ENCODE measurements at regions not wholly inside any gene's neighbourhood (a gene's known extent, or its start where the extent isn't known, plus 50 kb on each side); places are given as distances from the start of the nearest gene placed in this dataset.
"Not testable (repeated sequence)": the region's sequence is repeated elsewhere in the genome, so short reads cannot be mapped to it uniquely, and the experiment has no call there.

GRCh38 chr18:1020731-1021344 is 116.2 kb downstream of the ADCYAP1 start:
- no peaks in the 10 kb centered on the region for H3K9me3 ChIP-seq (ENCODE audit: low read depth, low read length)
- DNase-seq (ENCODE audit: low read depth, low spot score) = no peak
- H3K4me3 ChIP-seq = no peak overlapping the region
- H3K9ac ChIP-seq (ENCODE audit: insufficient read length) = no peak overlapping the region
- no peak overlapping the region for H3K27ac ChIP-seq
- TF ChIP-seq FOXP2 (optimal IDR thresholded peaks at IDR 0.05; ENCODE audit: control extremely low read depth, extremely low read length, insufficient read depth) (no peak), EZH2 (IDR thresholded peaks at IDR 0.05) (no peak), POLR2AphosphoS5 (IDR thresholded peaks at IDR 0.05; ENCODE audit: borderline replicate concordance, low read depth, low read length) (no peak)
- no peaks in the 10 kb centered on the region for H3K36me3 ChIP-seq (ENCODE audit: insufficient read depth, low read length)

- H3K4me3 ChIP-seq = no peak overlapping the region
- TF ChIP-seq POLR2AphosphoS5 (IDR thresholded peaks at IDR 0.05; ENCODE audit: borderline replicate concordance, low read depth, low read length) (no peak), FOXP2 (optimal IDR thresholded peaks at IDR 0.05; ENCODE audit: control extremely low read depth, extremely low read length, insufficient read depth) (no peak), EZH2 (IDR thresholded peaks at IDR 0.05) (no peak)
- H3K36me3 ChIP-seq (ENCODE audit: insufficient read depth, low read length) = no peaks in the 10 kb centered on the region
- H3K9me3 ChIP-seq (ENCODE audit: low read depth, low read length) = no peaks in the 10 kb centered on the region
- no peak overlapping the region for H3K27ac ChIP-seq
- DNase-seq (ENCODE audit: low read depth, low spot score) = no peak
- no peak overlapping the region for H3K9ac ChIP-seq (ENCODE audit: insufficient read length)
Measured at GRCh38 chr18:1026930-1027329, 122.3 kb downstream of the ADCYAP1 start.

GRCh38 chr18:1033092-1033491 is 128.4 kb downstream of the ADCYAP1 start:
- H3K27ac ChIP-seq, H3K4me3 ChIP-seq: not testable (repeated sequence)

DNA sequence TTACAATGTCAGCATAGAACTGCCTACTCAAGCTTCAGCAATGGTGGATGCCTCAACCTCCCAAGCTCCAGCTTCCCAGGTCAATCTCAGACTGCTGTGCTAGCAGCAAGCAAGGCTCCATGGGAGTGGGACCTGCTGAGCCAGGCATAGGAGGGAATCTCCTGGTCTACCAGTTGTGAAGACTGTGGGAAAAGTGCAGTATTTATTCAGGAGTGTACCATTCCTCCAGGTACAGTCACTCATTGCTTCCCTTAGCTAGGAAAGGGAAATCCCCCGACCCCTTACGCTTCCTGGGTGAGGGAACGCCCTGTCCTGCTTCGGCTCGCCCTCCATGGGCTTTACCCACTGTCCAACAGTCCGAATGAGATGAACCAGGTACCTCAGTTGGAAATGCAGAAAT is 130.3 kb downstream of the ADCYAP1 start:
- no peak for DNase-seq (ENCODE audit: low read depth, low spot score)
- Histone ChIP-seq H3K36me3 (ENCODE audit: insufficient read depth, low read length) (no peaks in the 10 kb centered on the region), H3K27ac (no peak overlapping the region), H3K9ac (ENCODE audit: insufficient read length) (no peak overlapping the region), H3K9me3 (ENCODE audit: low read depth, low read length) (no peaks in the 10 kb centered on the region), H3K4me3 (no peak overlapping the region)
- TF ChIP-seq POLR2AphosphoS5 (IDR thresholded peaks at IDR 0.05; ENCODE audit: borderline replicate concordance, low read depth, low read length) (no peak), FOXP2 (optimal IDR thresholded peaks at IDR 0.05; ENCODE audit: control extremely low read depth, extremely low read length, insufficient read depth) (no peak), EZH2 (IDR thresholded peaks at IDR 0.05) (no peak)

More at GRCh38 chr18:1033092-1033491, 128.4 kb downstream of the ADCYAP1 start:
- not testable (repeated sequence) for H3K9me3 ChIP-seq (ENCODE audit: low read depth, low read length); H3K9ac ChIP-seq (ENCODE audit: insufficient read length); DNase-seq (ENCODE audit: low read depth, low spot score); H3K36me3 ChIP-seq (ENCODE audit: insufficient read depth, low read length)

- no peaks in the 10 kb centered on the region for H3K9me3 ChIP-seq (ENCODE audit: low read depth, low read length)
- TF ChIP-seq POLR2AphosphoS5 (IDR thresholded peaks at IDR 0.05; ENCODE audit: borderline replicate concordance, low read depth, low read length) (no peak), EZH2 (IDR thresholded peaks at IDR 0.05) (no peak), FOXP2 (optimal IDR thresholded peaks at IDR 0.05; ENCODE audit: control extremely low read depth, extremely low read length, insufficient read depth) (no peak)
- H3K27ac ChIP-seq = no peak overlapping the region
- H3K4me3 ChIP-seq = no peak overlapping the region
- H3K36me3 ChIP-seq (ENCODE audit: insufficient read depth, low read length) = no peaks in the 10 kb centered on the region
- DNase-seq (ENCODE audit: low read depth, low spot score) = no peak
- H3K9ac ChIP-seq (ENCODE audit: insufficient read length) = no peak overlapping the region
Measured at GRCh38 chr18:1036926-1037325, 132.3 kb downstream of the ADCYAP1 start.

DNA sequence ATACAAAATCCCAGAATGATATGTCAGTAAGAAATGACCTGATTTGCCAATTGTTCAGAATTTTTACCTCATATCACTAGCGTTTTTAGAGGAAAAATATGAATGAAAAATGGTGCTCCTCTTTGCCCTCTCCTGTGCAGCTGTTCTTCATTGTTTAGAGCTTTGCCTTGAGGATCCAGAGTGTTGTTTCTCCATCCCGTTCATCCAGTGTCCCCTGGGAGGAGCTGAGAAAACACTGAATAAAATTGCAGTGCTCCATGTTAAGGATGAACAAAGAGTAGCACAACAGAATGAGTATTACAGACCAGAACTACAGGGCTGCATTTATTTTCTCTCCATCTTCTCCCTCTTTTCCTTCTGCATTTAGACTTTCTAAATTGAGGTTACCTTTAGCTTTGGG is 133.1 kb downstream of the ADCYAP1 start:
- H3K9me3 ChIP-seq (ENCODE audit: low read depth, low read length) = no peaks in the 10 kb centered on the region
- no peak for DNase-seq (ENCODE audit: low read depth, low spot score)
- H3K9ac ChIP-seq (ENCODE audit: insufficient read length) = no peak overlapping the region
- TF ChIP-seq POLR2AphosphoS5 (IDR thresholded peaks at IDR 0.05; ENCODE audit: borderline replicate concordance, low read depth, low read length) (no peak), FOXP2 (optimal IDR thresholded peaks at IDR 0.05; ENCODE audit: control extremely low read depth, extremely low read length, insufficient read depth) (no peak), EZH2 (IDR thresholded peaks at IDR 0.05) (no peak)
- H3K27ac ChIP-seq = no peak overlapping the region
- H3K4me3 ChIP-seq = no peak overlapping the region
- H3K36me3 ChIP-seq (ENCODE audit: insufficient read depth, low read length) = no peaks in the 10 kb centered on the region

DNA sequence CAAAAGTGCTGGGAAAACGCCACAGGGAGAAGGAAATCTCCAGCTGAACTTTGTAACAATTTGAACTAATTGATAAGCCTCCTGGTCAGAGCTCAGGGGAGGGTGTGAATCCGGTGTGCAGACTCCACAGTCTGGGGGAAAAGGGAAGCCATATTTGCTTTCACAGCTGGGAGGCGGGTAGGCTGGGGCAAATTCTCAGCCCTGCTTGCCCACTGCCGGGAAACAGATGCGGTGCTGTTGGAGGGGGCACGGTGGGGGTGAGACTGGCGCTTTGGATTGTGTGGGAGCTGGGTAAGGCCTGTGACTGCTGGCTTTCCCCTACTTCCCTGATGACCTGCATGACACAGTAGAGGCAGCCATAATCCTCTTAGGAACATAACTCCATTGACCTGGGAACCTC is 134.8 kb downstream of the ADCYAP1 start:
- Histone ChIP-seq H3K9ac (ENCODE audit: insufficient read length) (no peak overlapping the region), H3K9me3 (ENCODE audit: low read depth, low read length) (no peaks in the 10 kb centered on the region), H3K36me3 (ENCODE audit: insufficient read depth, low read length) (no peaks in the 10 kb centered on the region), H3K4me3 (no peak overlapping the region), H3K27ac (no peak overlapping the region)
- DNase-seq (ENCODE audit: low read depth, low spot score) = no peak
- no peak for TF ChIP-seq EZH2 (IDR thresholded peaks at IDR 0.05)
- no peak for TF ChIP-seq POLR2AphosphoS5 (IDR thresholded peaks at IDR 0.05; ENCODE audit: borderline replicate concordance, low read depth, low read length)
- no peak for TF ChIP-seq FOXP2 (optimal IDR thresholded peaks at IDR 0.05; ENCODE audit: control extremely low read depth, extremely low read length, insufficient read depth)

DNA sequence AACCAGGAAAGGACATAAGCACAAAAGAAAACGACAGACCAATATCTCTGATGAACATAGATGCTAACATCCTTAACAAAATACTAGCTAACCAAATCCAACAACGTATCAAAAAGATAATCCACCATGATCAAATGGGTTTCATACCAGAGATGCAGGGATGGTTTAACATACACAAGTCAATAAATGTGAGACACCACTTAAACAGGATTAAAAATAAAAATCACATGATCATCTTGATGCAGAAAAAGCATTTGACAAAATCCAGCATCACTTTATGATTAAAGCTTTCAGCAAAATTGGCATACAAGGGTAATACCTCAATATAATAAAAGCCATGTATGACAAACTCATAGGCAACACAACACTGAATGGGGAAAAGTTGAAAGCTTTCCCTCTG is 138.4 kb downstream of the ADCYAP1 start:
- H3K27ac ChIP-seq = not testable (repeated sequence)

DNA sequence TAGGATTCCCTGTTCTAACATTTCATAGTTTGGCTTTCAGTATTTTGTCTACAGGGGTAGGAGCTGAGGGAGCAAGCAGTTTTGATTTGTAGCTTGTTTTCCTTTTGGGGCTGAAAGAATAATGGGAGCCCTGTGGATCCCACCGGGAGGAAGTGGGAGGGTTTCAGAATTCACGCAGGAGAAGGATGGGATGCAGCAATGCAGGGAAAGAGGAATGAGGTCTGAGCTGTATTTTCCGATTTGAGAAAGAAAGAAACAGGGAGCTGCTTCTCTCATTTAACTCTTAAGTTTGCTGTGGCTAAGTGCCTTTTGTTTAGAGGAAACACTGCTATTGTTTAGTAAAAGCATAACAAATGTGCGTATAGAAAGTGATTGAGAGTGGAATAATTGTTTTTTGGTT is 141.0 kb downstream of the ADCYAP1 start:
- TF ChIP-seq EZH2 (IDR thresholded peaks at IDR 0.05) (no peak), FOXP2 (optimal IDR thresholded peaks at IDR 0.05; ENCODE audit: control extremely low read depth, extremely low read length, insufficient read depth) (no peak), POLR2AphosphoS5 (IDR thresholded peaks at IDR 0.05; ENCODE audit: borderline replicate concordance, low read depth, low read length) (no peak)
- Histone ChIP-seq H3K27ac (no peak overlapping the region), H3K4me3 (no peak overlapping the region), H3K9me3 (ENCODE audit: low read depth, low read length) (no peaks in the 10 kb centered on the region), H3K9ac (ENCODE audit: insufficient read length) (no peak overlapping the region), H3K36me3 (ENCODE audit: insufficient read depth, low read length) (no peaks in the 10 kb centered on the region)
- DNase-seq (ENCODE audit: low read depth, low spot score) = no peak

More for the DNA sequence above, 138.4 kb downstream of the ADCYAP1 start:
- not testable (repeated sequence) for H3K9me3 ChIP-seq (ENCODE audit: low read depth, low read length); H3K36me3 ChIP-seq (ENCODE audit: insufficient read depth, low read length); DNase-seq (ENCODE audit: low read depth, low spot score); H3K9ac ChIP-seq (ENCODE audit: insufficient read length); H3K4me3 ChIP-seq
